ENCODE measurements at regions not wholly inside any gene's neighbourhood (a gene's known extent, or its start where the extent isn't known, plus 50 kb on each side); places are given as distances from the start of the nearest gene placed in this dataset.

- Mint-ChIP-seq H3K27ac (peak overlapping the region; percentile 99), H3K36me3 (peaks cover 2% of the 10 kb centered on the region), H3K9me3 (no peaks in the 10 kb centered on the region), H3K27me3 (no peaks in the 10 kb centered on the region), H3K4me1 (peaks cover 92% of the 10 kb centered on the region), H3K4me3 (peak overlapping the region; percentile 71)
Measured at GRCh38 chr9:21684831-21685362, 117.5 kb upstream of the MTAP start.

DNA sequence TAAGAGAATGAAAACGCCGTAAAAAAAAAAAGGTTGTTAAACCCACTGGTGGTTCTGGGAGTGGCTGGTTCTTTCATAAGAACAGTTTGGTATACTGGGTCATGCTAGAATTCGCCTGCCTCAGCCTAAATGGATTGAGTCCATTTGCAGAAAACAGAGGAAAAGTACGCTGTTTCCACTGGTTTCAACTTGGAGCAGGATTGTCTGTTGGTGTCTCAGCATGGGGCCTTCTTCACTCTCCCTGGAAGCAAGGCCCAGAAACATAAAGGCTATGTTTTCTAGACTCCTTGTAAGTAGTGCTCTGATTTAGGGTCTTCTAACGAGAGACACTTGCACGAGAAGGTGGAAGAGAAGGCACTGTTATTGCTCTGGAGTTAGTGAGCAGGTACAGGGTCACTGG lies 116.9 kb upstream of the MTAP start:
- H3K27me3 Mint-ChIP-seq = no peaks in the 10 kb centered on the region

DNA sequence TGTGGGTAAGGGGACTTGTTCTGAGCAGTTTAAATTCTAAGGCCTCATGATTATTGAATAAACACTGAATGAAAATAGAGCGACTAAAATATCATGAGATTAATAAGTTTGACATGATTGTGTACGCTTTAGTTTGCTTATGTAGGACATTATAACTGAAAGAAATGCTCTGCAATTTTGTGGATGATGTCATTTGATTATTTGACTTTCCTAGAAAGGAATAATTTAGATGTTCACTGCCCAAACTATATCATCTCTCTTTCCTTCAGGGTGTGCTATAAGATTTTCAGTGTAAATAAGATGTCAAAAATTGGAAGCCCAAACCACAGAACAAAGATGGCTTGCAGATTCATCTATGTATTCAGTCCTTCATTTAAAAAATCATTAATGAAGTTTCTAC lies 115.7 kb upstream of the MTAP start:
- H3K9me3 Mint-ChIP-seq = no peaks in the 10 kb centered on the region
- H3K36me3 Mint-ChIP-seq = peaks cover 2% of the 10 kb centered on the region
- H3K4me1 Mint-ChIP-seq = peaks cover 95% of the 10 kb centered on the region
- no peaks in the 10 kb centered on the region for H3K27me3 Mint-ChIP-seq
- H3K4me3 Mint-ChIP-seq = peak overlapping the region; percentile 15
- peak overlapping the region; percentile 96 for H3K27ac Mint-ChIP-seq

More for the DNA sequence above, 116.9 kb upstream of the MTAP start:
- Mint-ChIP-seq H3K27ac (peak overlapping the region; percentile 99), H3K36me3 (peaks cover 2% of the 10 kb centered on the region), H3K4me3 (peak overlapping the region; percentile 71), H3K4me1 (peaks cover 94% of the 10 kb centered on the region), H3K9me3 (no peaks in the 10 kb centered on the region)

DNA sequence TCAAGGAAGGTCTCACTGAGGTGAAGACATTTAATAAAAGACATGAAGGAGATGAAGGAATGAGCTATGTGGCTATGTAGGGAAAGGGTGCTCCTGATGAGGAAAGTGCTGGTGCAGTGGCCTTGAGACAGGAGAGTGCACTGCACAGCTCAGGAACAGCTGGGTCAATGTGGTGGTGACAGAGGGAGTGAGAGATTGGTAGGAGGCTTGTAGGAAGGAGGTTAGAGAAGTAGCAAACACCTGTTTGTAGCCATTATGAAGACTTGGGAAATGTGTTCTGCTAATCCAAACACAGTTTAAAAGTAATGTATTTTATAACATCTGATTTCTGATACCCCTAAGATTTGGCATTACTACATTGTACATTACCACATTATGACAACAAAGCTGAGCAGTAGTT lies 115.1 kb upstream of the MTAP start:
- Mint-ChIP-seq H3K36me3 (peaks cover 2% of the 10 kb centered on the region), H3K27me3 (no peaks in the 10 kb centered on the region), H3K9me3 (no peaks in the 10 kb centered on the region), H3K27ac (peak overlapping the region; percentile 96), H3K4me3 (peak overlapping the region; percentile 51), H3K4me1 (peaks cover 95% of the 10 kb centered on the region)

- Mint-ChIP-seq H3K36me3 (peaks cover 2% of the 10 kb centered on the region), H3K4me1 (peaks cover 85% of the 10 kb centered on the region), H3K4me3 (peak overlapping the region; percentile 45), H3K27ac (peak overlapping the region; percentile 96), H3K9me3 (no peaks in the 10 kb centered on the region), H3K27me3 (no peaks in the 10 kb centered on the region)
Measured at GRCh38 chr9:21688108-21689102, 114.0 kb upstream of the MTAP start.

DNA sequence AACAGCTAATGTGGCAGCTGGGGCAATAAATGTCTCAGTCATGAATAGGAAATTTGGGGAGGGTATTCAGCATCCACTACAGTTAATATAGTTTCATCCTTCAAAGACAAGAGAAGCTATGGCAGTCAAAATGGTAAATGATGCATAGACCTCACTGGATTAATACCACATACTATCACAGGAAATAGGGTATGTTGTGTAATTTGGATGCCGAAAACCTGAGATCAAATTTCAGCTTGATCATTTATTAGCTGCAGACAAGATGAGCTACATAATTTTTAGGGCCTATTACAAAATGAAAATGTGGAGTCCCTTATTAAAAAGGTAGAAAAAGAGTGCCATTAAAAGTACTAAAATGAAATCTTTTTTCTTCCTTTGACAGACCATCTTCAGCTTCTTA lies 112.6 kb upstream of the MTAP start:
- H3K27ac Mint-ChIP-seq = peak overlapping the region; percentile 96
- H3K27me3 Mint-ChIP-seq = no peaks in the 10 kb centered on the region
- H3K36me3 Mint-ChIP-seq = peaks cover 2% of the 10 kb centered on the region
- peaks cover 71% of the 10 kb centered on the region for H3K4me1 Mint-ChIP-seq
- H3K9me3 Mint-ChIP-seq = no peaks in the 10 kb centered on the region
- no peak overlapping the region for H3K4me3 Mint-ChIP-seq

GRCh38 chr9:21690561-21690960 lies 111.9 kb upstream of the MTAP start:
- Mint-ChIP-seq H3K4me3 (no peak overlapping the region), H3K27ac (peak overlapping the region; percentile 87), H3K36me3 (peaks cover 2% of the 10 kb centered on the region), H3K4me1 (peaks cover 63% of the 10 kb centered on the region), H3K9me3 (no peaks in the 10 kb centered on the region), H3K27me3 (no peaks in the 10 kb centered on the region)

- Mint-ChIP-seq H3K4me1 (peaks cover 45% of the 10 kb centered on the region), H3K36me3 (peaks cover 2% of the 10 kb centered on the region), H3K27ac (peak overlapping the region; percentile 1), H3K4me3 (no peak overlapping the region), H3K27me3 (no peaks in the 10 kb centered on the region), H3K9me3 (no peaks in the 10 kb centered on the region)
Measured at GRCh38 chr9:21692390-21692789, 110.0 kb upstream of the MTAP start.

DNA sequence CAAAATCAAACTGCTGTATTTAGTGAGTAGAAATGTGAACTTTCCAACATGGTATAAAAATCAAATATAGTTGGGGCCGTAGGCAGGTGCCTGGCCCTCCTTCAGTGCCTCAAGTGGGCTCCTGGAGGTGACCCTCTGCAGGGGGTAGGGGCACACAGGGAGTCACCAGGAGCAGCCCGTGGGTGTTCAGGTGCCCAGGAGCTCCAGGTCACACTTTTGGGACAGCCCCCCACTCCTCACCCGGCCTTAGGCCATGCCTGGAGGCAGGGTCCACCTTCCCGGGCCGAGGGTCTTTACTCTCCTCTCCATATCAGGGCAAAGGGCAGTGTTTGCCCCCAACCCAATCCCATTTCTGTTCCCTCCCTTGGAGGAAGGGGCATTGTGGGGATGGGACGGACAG lies 108.0 kb upstream of the MTAP start:
- Mint-ChIP-seq H3K4me3 (no peak overlapping the region), H3K9me3 (no peaks in the 10 kb centered on the region)

DNA sequence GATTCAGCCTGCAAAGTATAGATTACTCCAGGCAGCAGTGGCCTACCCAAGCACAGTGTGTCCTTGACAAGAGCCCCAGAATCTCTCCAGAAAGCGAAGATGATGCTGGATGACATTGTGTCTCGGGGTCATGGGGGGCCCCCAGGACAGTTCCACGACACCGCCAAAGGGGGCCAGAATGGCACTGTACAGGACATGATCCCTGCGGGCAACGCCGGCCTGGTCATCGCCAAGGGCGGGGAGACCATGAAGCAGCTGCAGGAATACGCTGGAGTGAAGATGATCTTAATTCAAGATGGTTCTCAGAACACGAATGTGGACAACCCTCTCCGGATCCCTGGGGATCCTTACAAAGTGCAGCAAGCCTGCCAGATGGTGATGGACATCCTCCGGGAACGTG lies 107.0 kb upstream of the MTAP start:
- Mint-ChIP-seq H3K4me1 (peaks cover 18% of the 10 kb centered on the region), H3K9me3 (no peaks in the 10 kb centered on the region), H3K27ac (no peak overlapping the region), H3K4me3 (no peak overlapping the region), H3K27me3 (no peaks in the 10 kb centered on the region), H3K36me3 (no peaks in the 10 kb centered on the region)

More for the DNA sequence above, 108.0 kb upstream of the MTAP start:
- Mint-ChIP-seq H3K4me1 (peaks cover 25% of the 10 kb centered on the region), H3K27ac (no peak overlapping the region), H3K36me3 (peaks cover under 1% of the 10 kb centered on the region), H3K27me3 (no peaks in the 10 kb centered on the region)

- no peak overlapping the region for H3K27ac Mint-ChIP-seq
- H3K9me3 Mint-ChIP-seq = no peaks in the 10 kb centered on the region
- no peaks in the 10 kb centered on the region for H3K36me3 Mint-ChIP-seq
- no peak overlapping the region for H3K4me3 Mint-ChIP-seq
- H3K27me3 Mint-ChIP-seq = no peaks in the 10 kb centered on the region
- H3K4me1 Mint-ChIP-seq = peaks cover 14% of the 10 kb centered on the region
Measured at GRCh38 chr9:21695874-21696341, 106.5 kb upstream of the MTAP start.

DNA sequence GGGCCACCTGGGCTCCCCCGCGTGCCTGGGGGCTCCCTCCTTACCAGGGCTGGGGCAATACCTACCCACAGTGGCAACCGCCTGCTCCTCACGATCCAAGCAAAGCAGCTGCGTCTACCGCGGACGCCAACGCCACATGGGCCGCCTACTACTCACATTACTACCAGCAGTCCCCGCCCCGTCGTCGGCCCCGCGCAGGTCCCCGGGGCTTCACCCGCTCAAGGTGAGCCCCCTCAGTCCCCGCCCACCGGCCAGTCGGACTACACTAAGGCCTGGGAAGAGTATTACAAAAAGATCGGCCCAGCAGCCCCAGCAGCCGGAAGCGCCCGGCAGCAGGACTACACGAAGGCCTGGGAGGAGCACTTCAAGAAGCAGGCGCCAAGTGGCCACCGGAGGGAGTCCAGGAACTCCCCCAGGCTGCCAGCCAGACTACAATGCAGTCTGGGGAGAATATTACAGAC lies 106.0 kb upstream of the MTAP start:
- no peaks in the 10 kb centered on the region for H3K36me3 Mint-ChIP-seq
- H3K27me3 Mint-ChIP-seq = no peaks in the 10 kb centered on the region
- no peak overlapping the region for H3K27ac Mint-ChIP-seq
- H3K4me1 Mint-ChIP-seq = peaks cover 9% of the 10 kb centered on the region
- no peaks in the 10 kb centered on the region for H3K9me3 Mint-ChIP-seq
- H3K4me3 Mint-ChIP-seq = no peak overlapping the region

GRCh38 chr9:21708260-21708711 lies 94.2 kb upstream of the MTAP start:
- Mint-ChIP-seq H3K4me3 (no peak overlapping the region), H3K27me3 (peaks cover 1% of the 10 kb centered on the region), H3K9me3 (no peaks in the 10 kb centered on the region), H3K27ac (no peak overlapping the region), H3K4me1 (peaks cover 35% of the 10 kb centered on the region), H3K36me3 (no peaks in the 10 kb centered on the region)

GRCh38 chr9:21708856-21709255 lies 93.6 kb upstream of the MTAP start:
- Mint-ChIP-seq H3K4me3 (no peak overlapping the region), H3K27ac (peak overlapping the region; percentile 35), H3K4me1 (peaks cover 35% of the 10 kb centered on the region), H3K9me3 (no peaks in the 10 kb centered on the region), H3K27me3 (peaks cover 1% of the 10 kb centered on the region), H3K36me3 (no peaks in the 10 kb centered on the region)

GRCh38 chr9:21709464-21710058 lies 92.9 kb upstream of the MTAP start:
- Mint-ChIP-seq H3K9me3 (no peaks in the 10 kb centered on the region), H3K4me3 (no peak overlapping the region), H3K36me3 (no peaks in the 10 kb centered on the region), H3K27me3 (peaks cover 1% of the 10 kb centered on the region), H3K4me1 (peaks cover 35% of the 10 kb centered on the region), H3K27ac (no peak overlapping the region)

All from activated naive CD4-positive, alpha-beta T cell treated with anti-CD3 and anti-CD28 coated beads, Interleukin-2, amount 50 U/mL, for 24 hours (primary cell).